NCI-H2107 (cell line): ENCODE measurements at regions not wholly inside any gene's neighbourhood (a gene's known extent, or its start where the extent isn't known, plus 50 kb on each side); places are given as distances from the start of the nearest gene placed in this dataset.
"Not testable (repeated sequence)": the region's sequence is repeated elsewhere in the genome, so short reads cannot be mapped to it uniquely, and the experiment has no call there.

Experiments used
- DNase-seq: peaks from one replicate; lab custom pipeline; 2025; lab: John Stamatoyannopoulos, UW

GRCh38 chr7:156063241-156063810 is 251.1 kb upstream of the SHH start:
- DNase-seq = no peak

GRCh38 chr7:156062286-156062685 is 250.0 kb upstream of the SHH start:
- no peak for DNase-seq

- no peak for DNase-seq
Measured at GRCh38 chr7:156061689-156062255, 249.5 kb upstream of the SHH start.

DNA sequence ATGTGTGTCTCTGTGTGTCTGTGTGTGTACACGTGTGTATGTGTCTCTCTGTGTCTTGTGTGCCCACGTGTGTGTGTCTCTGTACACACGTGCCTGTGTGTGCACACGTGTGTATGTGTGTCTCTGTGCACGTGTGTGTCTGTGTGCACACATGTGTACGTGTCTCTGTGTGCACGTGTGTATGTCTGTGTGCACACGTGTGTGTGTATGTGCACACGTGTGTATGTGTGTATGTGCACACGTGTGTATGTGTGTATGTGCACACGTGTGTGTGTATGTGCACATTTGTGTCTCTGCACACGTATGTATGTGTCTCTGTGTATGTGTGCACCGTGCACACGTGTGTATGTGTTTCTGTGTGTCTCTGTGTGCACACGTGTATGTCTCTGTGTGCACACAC is 248.7 kb upstream of the SHH start:
- DNase-seq = no peak

DNA sequence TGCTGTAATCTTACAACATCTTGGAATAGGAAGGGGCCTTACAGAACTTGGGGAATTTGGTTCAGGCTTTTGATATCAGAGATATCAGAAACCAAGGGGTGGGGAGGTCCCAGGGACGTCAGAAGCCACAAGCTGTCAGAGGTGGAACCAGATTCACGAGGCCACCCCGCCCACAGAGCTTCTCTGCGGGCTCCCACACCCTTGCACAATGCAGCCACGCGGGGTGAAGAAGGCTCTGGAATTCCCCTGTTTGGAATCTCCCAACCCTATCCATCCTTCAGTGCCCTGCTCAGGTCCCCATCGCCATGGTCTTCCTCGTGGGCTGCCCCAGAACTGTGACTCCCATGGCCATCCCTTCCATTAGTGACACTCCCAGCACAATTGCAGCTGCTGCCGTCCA is 247.1 kb upstream of the SHH start:
- DNase-seq = no peak

GRCh38 chr7:156058248-156058647 is 246.0 kb upstream of the SHH start:
- DNase-seq = no peak

- DNase-seq = no peak
Measured at GRCh38 chr7:156056534-156056933, 244.3 kb upstream of the SHH start.

GRCh38 chr7:156055206-156055822 is 243.1 kb upstream of the SHH start:
- no peak for DNase-seq

DNA sequence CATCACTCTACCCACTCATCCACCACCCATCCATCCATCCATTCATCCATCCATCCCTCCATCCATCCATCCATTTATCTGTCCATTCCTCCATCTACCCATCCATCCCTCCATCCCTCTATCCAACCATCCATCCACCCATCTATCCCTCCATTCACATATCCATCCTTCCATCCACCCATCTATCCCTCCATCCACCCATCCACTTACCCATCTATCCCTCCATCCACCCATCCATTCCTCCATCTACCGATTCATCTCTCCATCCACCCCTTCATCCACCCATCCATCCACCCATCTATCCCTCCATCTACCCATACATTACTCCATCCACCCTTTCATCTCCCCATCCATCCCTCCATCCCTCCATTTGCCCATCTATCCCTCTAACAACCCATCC is 239.6 kb upstream of the SHH start:
- DNase-seq = no peak

DNA sequence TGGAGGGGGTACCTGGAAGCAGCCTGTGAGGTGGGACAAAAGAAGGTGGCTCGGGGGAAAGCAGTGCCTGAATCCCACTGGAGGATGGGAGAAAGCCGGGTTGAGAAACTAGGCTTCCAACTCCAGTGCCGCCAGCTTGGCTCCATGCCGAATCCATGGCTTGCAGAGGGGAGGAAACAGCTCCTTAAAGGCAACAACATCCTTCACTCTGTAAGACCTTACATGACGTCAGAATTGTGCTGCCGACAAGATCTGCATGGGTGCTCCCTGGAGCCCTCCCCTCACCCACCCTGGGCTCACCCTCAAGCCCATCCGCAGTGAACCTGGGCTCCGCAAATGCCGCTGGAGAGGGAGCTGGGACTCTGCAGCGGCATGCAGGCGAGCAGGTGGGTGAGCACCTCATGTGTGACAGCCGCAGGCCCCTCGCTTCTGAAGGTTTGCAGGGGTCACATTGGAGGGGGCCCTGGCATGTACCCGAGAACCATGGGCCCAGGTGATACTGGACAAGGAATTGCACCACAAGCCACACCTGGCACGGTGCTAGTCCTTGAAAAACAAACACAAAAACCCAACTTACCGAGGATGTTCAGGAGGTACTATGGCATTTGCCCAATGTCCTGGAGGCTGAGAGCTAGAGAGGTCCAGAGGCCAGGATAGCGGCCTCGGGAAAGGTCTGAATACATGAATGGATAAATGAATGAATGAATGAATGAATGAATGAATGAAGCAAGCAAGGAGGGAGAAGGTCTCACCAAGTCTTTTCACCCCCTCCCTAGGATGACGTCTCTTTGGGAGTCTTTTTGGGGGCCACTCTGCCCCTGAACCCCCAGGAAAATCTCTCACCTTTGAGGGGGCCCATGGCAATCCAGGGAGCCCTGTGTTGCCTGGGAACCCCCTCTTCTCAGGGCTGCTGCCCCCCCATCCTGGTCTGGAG is 238.6 kb upstream of the SHH start:
- DNase-seq = no peak

GRCh38 chr7:156049366-156049765 is 237.1 kb upstream of the SHH start:
- DNase-seq = no peak

- DNase-seq = no peak
Measured at GRCh38 chr7:156046031-156046560, 233.8 kb upstream of the SHH start.

GRCh38 chr7:156043416-156044178 is 231.3 kb upstream of the SHH start:
- no peak for DNase-seq

DNA sequence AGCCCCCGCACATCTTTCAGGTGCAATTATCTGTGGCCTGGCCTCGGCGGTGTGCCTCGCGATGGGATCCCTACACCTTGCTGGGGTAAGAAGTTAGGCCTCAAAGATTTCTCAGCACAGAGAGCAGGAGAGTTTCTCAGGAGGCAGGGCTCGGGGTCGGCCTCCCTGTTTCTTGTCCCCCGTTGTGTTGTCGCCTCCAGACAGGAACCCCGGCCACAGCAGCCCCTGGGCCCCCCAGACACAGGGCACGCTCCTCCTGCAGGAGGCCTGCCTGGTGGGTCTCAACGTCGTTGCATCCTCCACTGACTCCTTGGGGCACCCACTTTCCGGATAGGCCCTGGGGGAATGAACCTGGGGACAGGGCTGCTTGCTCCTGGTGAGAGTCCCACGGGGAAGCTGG is 229.1 kb upstream of the SHH start:
- DNase-seq = no peak

DNA sequence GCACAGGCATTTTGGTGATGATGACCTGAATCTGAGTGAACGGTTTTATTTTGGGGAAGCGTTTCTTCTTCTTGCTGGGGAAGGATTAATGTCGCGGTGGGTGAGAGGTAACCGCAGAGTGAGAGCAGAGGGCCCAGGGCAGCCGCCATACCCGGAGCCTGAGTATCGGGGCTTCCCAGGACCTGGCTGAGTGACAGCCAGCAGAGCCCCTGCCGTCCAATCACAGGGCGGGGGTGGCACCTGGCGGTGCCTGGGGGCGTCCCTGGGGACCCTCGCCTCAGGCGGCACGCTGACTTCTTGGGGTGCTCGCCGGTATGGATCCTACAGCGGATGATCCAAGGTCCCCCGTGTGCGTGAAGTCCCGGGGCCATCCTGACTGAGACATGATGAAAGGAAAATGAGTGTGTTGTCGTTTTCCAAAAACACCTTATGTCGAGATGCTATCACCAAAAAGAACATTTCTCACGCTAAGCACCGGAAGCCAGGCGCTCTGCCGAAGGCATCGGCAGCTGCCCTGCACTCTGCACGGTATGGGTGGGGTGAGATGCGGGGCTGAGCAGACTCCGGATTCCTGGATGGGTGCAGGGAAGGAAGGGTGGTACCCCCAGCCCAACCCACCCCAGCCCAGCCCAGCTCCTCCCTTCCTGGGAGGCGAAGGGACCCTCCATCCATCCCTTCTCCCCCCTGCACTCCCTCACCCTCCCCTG is 227.9 kb upstream of the SHH start:
- DNase-seq = no peak

DNA sequence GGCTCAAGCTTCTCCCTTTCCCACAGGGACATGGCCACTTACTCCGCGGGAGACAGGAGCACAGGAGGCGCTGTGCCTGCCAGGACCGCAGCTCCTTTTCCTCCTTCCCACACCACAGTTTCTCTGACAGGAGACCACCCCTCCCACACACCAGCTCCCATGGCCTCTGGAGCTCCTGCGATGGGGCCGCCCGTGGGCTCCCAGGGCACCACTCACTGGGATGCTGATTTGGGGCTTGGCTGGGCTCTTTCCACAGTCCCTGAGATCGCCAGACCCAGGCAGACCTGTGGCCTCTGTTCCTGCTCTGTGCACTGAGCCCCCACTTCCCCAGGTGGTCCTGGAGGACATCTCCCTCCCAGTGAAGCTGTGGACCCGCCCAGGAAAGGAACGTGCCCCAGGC is 226.9 kb upstream of the SHH start:
- no peak for DNase-seq

DNA sequence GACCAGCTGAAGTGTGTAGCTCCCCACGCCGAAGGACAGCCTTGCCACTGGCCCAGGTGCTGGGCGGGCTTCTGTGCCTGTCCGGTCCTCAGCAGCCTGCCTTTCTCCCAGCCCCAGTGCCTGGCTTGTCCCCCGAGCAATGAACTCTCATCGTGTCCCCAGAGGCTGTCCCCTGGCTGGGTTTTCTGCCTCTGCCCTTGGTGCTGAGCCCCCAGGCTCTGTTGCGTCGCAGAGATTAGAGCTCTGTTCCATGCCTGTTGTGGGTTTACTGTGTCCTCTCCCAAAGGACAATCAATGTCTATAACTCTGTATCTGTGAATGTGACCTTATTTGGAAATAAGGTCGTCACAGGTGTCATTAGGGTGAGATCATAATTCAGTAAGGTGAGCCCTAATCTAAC is 226.1 kb upstream of the SHH start:
- no peak for DNase-seq

DNA sequence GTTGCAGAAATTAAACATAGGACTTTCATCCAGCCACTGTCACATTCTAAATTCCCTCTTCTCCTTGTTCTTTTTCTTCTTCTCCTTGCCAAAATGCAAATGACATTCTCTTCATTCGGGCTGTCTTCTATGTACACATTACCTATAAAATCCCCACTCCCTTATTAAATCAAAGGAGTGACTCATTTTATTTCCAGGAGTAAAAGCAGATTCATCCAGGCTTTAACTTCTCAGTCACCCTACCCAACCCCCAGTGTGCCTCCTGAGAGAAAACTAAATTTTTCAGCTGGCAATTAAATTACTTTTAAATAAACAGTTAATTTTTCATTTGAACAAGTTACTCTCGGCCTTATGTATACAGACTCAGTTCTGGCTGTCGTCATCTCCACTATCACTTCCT is 223.9 kb upstream of the SHH start:
- no peak for DNase-seq

GRCh38 chr7:156035387-156035786 is 223.1 kb upstream of the SHH start:
- not testable (repeated sequence) for DNase-seq

DNA sequence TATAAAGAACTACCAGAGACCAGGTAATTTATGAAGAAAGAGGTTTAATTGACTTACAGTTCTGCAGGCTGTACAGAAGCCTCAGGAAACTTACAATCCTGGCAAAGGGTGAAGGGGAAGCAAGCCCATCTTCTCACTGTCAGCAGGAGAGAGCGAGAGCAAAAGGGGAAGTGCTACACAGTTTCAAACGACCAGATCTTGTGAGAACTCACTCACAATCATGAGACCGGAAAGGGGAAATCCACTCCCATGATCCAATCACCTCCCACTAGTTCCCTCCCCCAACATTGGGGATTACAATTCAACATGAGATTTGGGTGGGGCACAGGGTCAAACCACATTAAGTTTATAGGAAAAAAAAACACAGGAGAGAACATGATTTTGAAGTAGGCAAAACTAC is 222.1 kb upstream of the SHH start:
- DNase-seq = no peak

GRCh38 chr7:156032973-156033372 is 220.7 kb upstream of the SHH start:
- no peak for DNase-seq
